BE2C (cell line): ENCODE measurements at regions not wholly inside any gene's neighbourhood (a gene's known extent, or its start where the extent isn't known, plus 50 kb on each side); places are given as distances from the start of the nearest gene placed in this dataset.
"Not testable (repeated sequence)": the region's sequence is repeated elsewhere in the genome, so short reads cannot be mapped to it uniquely, and the experiment has no call there.

Source experiments
- DNase-seq: peaks from one replicate; pipeline ENCODE4 v3.0.0-alpha.2; 2020
- H3K27me3 ChIP-seq: fragments of 250-450 bp; sonication (Bioruptor Pico); 2 replicates; pipeline ENCODE4 v1.5.1; 2020; ENCODE audit warnings: mild to moderate bottlenecking
- H3K36me3 ChIP-seq: fragments of 250-450 bp; sonication (Bioruptor Pico); 2 replicates; pipeline ENCODE4 v1.5.1; 2020; ENCODE audit warnings: mild to moderate bottlenecking
- H3K4me1 ChIP-seq: fragments of 250-450 bp; sonication (Bioruptor Pico); 2 replicates; pipeline ENCODE4 v1.5.1; 2020
- H3K4me3 ChIP-seq: 2 replicates; pipeline ENCODE4 v1.5.1; 2011; ENCODE audit warnings: low read depth, low read length
- H3K9me3 ChIP-seq: fragments of 250-450 bp; sonication (Bioruptor Pico); 2 replicates; pipeline ENCODE4 v1.5.1; 2020
- CTCF ChIP-seq: IDR thresholded peaks from 2 replicates; pipeline ENCODE4 v1.5.1; 2012; ENCODE audit warnings: mild to moderate bottlenecking, low read depth, low read length

GRCh38 chr11:86147004-86147403 is 78.1 kb upstream of the PICALM start:
- H3K9me3 ChIP-seq = no peaks in the 10 kb centered on the region
- TF ChIP-seq CTCF = no peak
- no peaks in the 10 kb centered on the region for H3K4me1 ChIP-seq
- H3K4me3 ChIP-seq = no peak overlapping the region
- H3K27me3 ChIP-seq = no peaks in the 10 kb centered on the region; the same call in 1 of the 2 replicates
- DNase-seq = no peak
- H3K36me3 ChIP-seq = no peaks in the 10 kb centered on the region

- Histone ChIP-seq H3K9me3 (no peaks in the 10 kb centered on the region), H3K27me3 (no peaks in the 10 kb centered on the region), H3K36me3 (no peaks in the 10 kb centered on the region), H3K4me1 (no peaks in the 10 kb centered on the region), H3K4me3 (no peak overlapping the region)
- no peak for TF ChIP-seq CTCF
- no peak for DNase-seq
Measured at GRCh38 chr11:86145439-86146156, 76.7 kb upstream of the PICALM start.

GRCh38 chr11:86144846-86145245 is 76.0 kb upstream of the PICALM start:
- H3K4me3 ChIP-seq = no peak overlapping the region
- no peak for TF ChIP-seq CTCF
- no peak for DNase-seq
- H3K36me3 ChIP-seq = no peaks in the 10 kb centered on the region
- no peaks in the 10 kb centered on the region for H3K27me3 ChIP-seq
- H3K4me1 ChIP-seq = no peaks in the 10 kb centered on the region
- no peaks in the 10 kb centered on the region for H3K9me3 ChIP-seq

- DNase-seq, H3K27me3 ChIP-seq, H3K36me3 ChIP-seq, H3K4me3 ChIP-seq, H3K9me3 ChIP-seq, H3K4me1 ChIP-seq: not testable (repeated sequence)
Measured at GRCh38 chr11:86144087-86144486, 75.2 kb upstream of the PICALM start.

- TF ChIP-seq CTCF = no peak
- Histone ChIP-seq H3K36me3 (no peaks in the 10 kb centered on the region), H3K27me3 (no peaks in the 10 kb centered on the region), H3K9me3 (no peaks in the 10 kb centered on the region), H3K4me3 (no peak overlapping the region), H3K4me1 (no peaks in the 10 kb centered on the region)
- DNase-seq = no peak
Measured at GRCh38 chr11:86143087-86144030, 74.5 kb upstream of the PICALM start.

- no peak for TF ChIP-seq CTCF
- Histone ChIP-seq H3K27me3 (no peaks in the 10 kb centered on the region), H3K4me1 (no peaks in the 10 kb centered on the region), H3K4me3 (no peak overlapping the region), H3K9me3 (no peaks in the 10 kb centered on the region), H3K36me3 (no peaks in the 10 kb centered on the region)
- no peak for DNase-seq
Measured at GRCh38 chr11:86142170-86142569, 73.3 kb upstream of the PICALM start.
